NCI-H146 treated with DMSO at 0.1 percent for 48 hours (cell line): ENCODE measurements at regions not wholly inside any gene's neighbourhood (a gene's known extent, or its start where the extent isn't known, plus 50 kb on each side); places are given as distances from the start of the nearest gene placed in this dataset.

Experiments used
- DNase-seq: peaks from one replicate; lab custom pipeline; 2025; ENCODE audit not compliant: unreplicated experiment; lab: John Stamatoyannopoulos, UW

DNA sequence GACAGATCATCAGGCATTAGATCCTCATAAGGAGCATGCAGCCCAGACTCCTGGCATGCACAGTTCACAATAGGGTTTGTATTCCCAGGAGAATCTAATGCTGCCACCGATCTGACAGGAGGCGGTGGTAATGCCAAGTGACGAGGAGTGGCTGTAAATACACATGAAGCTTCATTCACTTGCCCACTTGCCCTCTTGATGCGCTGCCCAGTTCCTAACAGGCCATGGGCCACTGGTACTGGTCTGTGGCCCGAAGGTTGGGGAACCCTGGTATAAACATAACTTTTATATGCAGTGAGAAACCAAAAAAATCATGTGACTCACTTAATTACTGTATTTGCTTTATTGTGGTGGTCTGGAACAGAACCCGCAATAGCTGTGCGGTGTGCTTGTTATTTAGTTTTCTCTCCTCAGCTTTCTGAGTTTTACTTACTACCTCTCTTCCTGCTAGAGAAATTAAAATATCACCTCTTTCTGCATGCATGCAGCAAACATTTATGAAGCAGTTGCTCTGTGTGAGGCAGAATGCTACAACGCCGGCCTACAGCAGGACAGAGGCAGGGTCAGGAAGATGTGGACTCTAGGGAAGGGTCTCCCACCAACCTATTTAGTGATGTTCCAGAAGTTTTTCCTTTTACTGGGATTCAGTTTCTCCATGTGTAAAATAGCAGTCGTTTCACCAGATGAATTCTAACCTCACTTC, 151.3 kb downstream of the MAF start:
- no peak for DNase-seq

DNA sequence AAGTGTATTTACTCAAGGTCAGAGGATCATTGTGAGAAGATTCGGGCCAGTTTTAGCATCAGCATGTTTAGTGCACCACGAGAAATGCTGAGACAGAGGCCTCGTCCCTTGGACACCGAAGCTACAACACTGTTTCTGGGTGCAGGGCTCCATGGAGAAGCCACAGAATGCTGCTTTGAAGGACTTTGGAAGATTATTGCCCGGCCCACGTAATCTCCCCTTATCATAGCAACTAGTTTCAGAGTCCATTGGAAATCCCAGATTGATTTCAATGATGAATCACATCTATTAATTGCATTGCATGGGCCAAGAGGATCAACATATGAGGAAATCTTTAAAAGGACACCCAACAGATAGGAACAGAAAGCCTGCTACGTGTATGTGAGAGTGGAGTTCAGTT, 156.0 kb downstream of the MAF start:
- DNase-seq = no peak

DNA sequence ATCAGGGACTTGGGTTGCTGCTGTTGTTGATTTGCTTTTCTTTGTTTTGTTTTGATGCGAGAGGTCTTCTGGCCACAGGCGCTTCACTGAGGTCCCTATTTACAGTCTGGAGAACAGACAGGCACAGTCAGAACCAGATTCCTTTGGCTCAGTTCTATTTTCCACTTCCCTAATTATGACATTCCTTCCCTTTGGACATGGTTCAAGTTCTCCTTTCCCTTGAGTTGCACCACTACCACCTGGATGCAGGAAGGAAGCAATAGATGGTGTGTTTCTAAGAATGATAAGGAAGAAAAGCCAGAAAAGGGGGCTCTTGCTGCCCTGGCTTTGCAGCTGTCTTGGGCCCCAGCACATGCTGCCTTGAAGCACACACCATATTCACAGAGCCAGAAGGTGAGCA, 160.6 kb downstream of the MAF start:
- DNase-seq = no peak

DNA sequence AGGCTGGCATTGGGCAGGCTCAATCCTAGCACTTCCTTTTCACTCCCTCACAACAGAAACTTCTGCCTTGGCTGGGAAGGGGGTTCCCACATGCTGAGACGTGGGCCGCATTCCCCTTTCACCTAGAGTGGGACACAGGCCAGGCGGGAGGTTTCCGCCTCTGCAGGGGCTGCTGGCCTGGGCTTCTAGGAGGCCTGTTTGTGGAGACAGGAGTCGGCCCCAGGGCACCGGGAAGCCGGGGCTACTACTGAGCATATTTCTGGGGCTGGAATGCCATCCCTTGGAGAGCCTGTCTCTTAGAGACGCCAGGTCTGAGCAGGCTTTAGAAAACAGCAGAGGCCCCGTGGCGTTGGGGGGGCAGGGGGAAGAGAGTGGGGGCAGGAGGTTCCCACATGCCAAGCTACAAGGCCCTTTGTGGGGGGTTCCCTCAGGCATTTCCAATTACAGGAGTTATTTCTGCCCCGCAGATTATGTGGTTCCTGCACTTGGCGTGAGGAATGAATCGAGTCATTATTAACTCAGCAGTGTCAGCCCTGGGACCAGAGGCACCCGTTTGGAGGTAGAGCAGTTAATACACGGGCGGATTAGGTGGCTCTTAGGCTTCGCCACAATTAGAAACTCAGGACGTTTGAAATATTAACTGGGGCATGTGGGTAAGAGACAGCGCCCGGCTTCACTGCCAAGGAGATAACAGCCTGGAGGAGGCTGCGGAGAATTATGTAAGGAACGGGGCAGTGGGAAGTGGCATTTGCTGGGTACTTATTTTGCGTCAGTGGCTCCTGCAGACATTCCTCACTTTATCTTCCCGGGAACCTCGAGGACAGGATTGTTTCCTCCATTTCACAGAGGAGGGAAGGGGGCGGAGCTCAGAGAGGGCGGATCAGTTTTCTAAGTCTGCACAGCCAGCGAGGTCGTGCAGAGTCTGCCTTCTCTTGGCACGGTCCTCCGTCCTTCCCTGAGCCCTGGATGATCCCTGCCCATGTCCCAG, 162.5 kb downstream of the MAF start:
- no peak for DNase-seq

DNA sequence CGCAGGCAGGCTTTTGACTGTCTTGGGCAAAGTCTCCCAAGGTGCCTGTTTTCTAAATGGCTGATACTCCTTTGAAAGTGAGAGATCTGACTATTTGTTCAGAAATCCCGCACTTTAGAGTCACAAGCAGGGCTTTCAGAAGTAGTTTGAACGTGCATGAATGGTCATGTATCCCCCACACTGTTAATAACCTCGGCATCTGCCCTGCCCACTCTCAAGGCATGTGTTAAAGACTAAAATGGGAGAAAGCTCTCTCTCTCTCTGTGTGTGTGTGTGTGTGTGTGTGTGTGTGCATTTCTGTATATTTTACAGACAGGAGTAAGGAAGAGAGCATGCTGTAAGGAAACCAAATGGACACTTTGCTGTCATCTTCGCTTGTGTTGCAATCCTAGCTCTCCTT, 163.7 kb downstream of the MAF start:
- DNase-seq = no peak

DNA sequence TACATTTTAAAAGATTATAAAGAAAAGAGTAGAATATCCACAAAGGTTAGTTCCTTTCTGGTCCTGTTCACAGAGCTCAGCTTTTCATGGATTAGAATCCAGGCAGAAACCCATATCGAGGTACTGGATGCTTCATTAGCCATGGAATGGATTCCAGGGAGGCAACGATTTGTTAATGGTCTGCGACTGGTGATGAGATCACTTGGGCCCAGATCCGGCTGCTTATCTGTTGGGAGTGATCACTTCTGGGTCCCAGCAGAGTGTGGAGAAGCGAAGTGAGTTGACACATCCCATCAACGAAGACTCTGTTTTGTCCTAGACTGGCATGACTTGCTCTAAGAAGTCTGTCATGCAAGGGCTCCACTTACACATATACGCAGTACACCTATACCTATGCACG, 165.8 kb downstream of the MAF start:
- DNase-seq = no peak

DNA sequence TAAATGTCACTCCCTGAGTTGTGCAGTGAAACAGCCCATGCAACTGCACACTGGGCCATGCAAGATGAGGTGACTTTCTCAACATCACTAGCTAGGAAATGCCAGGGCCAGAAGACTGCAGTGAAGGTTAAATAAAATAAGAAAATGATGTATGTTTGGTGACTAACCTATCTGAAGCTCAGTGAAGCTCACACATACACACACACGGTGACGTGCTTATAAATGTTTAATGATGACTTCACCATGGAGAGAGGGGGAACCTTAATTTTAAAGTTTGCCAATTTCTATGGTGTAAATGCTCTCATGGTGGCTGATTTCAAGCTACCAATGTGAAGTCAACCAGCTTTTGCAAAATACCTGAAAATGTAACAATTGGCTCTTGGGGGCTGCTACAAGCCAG, 166.4 kb downstream of the MAF start:
- no peak for DNase-seq

DNA sequence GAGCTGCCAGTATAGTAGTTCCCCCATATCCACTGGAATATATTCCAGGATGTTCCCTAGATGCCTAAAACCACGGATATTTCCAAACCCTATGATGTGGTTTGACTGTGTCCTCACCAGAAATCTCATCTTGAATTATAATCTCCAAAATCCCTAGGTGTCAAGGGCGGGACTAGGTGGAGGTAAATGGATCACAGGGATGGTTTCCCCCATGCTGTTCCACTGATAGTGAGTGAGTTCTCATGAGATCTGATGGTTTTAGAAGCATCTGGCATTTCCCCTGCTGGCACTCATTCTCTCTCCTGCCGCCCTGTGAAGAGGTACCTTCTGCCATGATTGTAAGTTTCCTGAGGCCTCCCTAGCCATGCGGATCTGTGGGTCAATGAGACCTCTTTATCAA, 168.6 kb downstream of the MAF start:
- DNase-seq = no peak

DNA sequence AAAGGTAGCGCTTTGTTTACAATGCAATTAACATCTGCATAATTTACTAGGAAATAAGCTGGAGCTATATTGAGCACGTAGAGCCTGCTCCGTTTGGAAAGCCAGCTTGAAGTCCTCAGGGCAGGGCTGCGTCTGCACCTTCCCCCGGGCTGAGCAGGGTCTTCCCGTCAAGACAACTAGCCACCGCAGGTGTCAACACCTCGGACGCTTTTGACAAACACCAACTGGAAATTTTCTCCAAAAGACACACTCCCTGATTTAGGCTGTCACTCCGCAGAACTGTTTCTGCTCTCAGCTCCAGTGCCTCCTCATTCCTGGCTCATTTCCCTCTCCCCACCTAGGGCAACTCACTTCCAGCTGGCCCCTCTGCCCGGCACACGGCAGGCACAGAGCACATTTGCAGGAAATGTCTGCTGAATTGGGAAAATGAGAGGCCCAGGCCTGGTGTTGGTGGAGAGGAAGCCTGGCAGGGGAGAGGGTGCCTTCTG, 170.3 kb downstream of the MAF start:
- peak; percentile 2 for DNase-seq

DNA sequence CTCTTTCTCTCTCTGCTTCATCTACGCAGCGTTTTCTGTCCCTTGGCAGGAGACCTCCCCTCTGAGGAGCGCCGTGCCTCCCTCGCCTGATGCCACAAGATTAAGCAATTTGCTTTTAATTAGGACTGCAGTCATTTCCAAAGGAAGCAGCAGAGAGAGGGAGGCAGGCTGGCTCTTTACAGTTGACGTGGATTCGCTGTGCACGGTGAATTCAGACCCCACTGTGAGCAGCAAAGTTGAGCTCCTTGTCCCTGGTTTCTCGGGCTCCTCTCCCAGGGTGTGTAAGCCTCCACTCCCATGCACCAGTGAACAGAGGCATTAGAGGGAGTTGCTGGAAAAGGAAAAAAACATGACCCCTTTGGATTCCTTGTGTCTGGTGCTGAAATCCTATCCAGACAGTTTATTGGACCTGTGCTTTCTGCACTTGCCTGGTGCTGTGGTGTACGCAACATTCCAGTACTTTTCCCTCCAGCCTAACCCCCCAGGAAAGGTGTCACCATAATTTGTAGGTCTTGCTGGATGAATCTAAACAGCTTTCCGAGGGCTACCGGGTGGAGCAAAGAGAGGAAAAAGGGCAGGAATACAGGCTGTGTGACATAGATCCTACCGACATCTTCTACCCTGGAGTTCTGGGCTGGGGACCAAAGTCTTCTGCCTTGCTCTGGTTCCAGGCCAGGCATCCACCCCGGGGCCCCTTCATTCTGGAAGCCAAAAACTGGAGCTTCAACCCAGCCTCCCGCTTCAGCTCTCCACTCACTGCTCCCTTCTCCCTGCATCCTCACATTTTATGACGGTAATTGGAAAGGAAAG, 171.0 kb downstream of the MAF start:
- no peak for DNase-seq

DNA sequence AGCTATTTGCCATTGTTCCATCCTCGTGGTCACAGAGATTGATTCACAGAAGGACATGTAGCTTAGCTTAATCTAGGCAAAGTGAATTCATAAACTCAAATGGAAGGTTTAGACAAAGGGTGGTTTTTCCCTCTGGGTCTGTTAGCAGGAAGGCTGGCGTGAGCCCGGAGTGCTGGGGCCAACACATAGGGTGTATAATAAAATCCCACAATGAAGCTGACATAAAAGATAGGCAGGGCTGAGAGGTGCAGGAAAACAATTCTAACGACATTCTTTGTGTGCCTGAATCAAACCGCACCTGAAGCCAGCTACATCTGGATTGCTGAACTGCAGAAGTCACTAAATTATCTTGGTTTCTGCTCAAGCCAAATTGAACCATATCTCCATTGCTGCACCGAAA, 173.9 kb downstream of the MAF start:
- DNase-seq = no peak

DNA sequence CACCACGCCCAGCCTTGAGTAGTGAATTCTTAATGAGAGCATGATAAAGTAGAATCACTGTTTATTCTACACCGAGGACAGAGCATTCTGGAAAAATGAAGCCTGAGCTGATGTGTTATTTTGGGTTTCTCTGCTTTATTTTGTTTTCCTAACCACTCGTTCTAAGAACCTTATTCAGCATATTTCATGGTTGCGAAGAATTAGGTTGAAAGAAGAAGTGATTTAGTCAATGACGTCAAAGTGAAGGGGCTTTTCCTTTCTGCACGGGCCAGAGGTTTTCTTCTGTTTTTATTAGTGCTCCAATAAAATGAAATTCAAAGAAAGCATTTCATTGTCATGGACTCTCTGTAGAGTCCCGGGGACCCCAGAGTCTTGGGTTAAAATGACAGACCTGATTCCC, 178.5 kb downstream of the MAF start:
- no peak for DNase-seq

DNA sequence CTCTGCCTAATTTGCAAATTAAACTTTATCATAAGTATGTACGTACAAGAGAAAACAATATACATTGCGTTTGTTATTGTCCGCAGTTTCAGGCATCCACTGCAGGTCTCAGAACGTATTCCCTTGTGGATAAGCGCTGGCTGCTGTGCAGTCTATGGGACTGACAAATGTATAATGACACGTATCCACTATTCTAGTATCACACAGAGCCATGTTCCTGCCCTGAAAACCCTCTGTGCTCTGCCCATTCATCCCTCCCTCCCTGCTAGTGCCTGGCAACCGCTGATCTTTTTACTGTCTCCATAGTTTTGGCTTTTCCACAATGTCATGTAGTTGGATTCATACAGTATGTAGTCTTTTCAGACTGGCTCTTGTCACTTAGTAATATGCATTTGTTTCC, 179.4 kb downstream of the MAF start:
- no peak for DNase-seq

DNA sequence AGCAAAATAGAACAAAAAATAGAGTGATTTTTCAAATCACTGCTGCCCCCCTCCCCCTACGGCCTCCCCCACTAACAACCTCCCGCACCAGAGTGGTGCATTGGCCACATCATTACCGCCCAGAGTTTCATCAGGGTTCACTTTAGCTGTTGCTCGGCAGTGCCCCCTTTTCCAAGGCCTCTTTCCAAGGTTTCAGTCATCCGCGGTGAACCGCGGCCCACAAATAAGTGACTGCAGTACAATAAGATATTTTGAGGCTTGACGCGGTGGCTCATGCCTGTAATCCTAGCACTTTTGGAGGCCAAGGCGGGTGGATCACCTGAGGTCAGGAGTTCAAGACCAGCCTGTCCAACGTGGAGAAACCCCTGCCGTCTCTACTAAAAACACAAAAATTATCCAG, 180.0 kb downstream of the MAF start:
- no peak for DNase-seq

DNA sequence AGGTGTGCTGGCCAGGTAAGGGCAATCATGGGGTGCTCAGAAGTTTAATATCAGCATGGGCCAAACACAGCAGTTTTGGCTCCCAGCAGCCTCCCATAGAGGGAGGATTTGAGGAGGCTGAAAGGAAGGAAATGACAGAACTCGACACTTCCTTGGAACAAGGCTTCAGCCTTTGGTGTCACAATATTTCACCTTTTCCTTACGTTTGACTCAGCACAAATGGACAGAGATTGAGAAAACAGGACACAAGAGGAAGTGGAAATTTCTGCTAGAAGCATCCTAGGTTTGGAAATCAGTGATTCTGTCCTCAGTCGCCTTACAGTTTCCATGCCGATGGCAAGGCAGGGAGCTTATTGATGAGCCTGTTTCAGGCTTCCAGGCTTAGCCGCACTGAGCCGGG, 181.4 kb downstream of the MAF start:
- no peak for DNase-seq

DNA sequence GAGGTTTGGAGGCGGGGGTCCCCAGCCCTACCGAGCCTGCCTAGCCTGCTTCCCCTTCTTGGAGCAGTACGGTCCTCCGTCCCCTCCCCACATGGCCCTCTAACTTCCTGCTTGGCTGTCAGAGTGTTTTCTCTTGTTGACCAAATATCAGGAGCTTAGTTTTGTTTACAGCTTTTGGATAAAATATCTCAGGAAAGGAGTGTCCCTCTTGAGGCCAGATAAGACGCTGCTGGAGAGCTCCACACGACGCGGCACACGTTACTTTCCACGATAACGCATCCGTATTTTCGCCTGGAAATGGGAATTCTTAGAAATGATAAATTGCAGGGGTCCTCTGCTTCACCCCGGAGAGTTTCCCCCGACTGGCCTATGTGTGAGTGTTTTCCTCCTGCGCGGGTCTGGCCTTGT, 182.9 kb downstream of the MAF start:
- DNase-seq = no peak

DNA sequence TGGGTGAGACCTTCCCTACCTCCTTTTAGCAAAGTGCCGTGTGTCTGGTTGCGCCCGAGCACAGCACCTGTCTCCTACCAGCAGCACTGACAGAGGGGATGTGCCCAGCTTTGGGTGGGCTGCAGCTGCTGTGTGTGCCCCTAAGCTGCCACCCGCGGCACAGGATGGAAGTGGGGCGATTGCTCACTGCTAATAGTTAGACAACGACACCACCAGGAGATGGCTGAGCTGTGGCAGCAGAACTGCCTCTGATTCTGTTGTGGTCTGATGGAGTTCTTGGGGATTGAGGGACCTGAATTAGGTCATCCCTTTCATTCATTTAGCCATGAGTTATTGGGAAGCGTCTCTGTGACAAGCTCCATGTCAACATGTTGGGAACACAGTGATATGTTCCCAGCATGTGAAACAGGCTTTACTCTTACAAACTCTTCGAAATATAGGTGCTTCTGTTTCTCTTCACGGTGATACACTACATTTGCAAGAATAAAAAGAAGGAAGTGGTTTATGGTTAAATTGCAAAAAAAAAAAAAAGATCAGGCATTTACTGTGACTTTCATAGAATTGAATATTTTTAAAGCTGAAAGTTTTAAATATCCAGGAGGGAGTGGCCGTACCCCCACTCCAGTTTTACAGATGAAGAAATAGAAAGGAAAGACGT, 184.4 kb downstream of the MAF start:
- no peak for DNase-seq

DNA sequence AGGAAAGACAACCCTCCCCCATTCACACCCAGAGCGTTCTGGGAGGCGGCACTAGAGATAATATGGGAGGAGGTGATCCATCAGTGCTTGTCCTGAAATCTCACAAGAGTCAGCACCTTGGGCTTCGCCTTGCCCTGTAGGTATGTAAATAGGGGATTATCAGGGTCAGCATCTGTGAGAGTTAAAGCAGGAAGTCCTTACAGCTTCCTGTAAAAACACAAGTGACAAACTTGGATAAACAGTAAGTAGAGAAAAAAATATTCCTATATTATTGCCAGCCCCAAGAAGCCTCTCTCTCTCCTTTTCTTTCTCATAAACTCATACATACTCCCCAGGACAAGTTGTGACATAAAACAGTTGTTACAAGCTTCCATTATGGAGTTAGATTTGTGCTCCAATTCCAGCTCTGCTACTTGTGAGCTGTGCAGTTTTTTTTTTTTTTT, 187.7 kb downstream of the MAF start:
- no peak for DNase-seq

DNA sequence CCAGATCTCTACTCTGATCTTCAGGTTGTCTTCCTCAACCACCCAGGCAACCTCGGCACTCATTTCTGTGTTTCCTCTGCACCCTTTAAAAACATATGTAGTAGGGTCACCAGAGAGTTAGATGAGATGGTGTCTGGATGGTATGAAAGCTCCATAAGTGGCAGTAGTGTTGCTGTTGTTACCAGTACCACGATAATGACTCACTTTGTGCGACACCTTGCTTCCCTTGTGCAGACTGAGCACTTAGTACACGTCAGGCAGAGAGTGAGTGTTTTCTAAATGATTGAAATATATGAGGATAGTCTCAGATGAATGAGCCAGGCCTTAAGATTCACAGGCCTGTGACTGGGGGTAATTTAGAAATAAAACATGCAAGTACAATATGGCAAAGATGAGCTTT, 188.7 kb downstream of the MAF start:
- no peak for DNase-seq

DNA sequence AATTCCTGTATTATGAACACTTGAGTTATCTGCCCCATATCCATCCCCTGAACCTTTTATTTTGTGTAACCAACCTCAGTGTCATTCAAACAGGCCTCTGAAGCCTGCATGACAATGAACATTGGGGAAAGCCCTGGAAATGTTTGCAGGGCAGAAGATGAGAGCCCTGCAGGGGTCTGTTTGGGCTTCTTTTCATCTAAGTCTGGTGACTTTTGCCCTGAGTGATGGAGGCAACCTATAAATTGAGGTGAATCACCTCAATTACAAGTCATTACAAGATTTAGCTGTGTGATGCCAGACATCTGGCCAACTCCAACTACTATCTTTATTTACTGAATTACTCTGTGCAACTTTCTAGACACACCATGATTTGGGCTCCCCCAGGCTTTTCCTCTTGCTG, 189.2 kb downstream of the MAF start:
- no peak for DNase-seq

DNA sequence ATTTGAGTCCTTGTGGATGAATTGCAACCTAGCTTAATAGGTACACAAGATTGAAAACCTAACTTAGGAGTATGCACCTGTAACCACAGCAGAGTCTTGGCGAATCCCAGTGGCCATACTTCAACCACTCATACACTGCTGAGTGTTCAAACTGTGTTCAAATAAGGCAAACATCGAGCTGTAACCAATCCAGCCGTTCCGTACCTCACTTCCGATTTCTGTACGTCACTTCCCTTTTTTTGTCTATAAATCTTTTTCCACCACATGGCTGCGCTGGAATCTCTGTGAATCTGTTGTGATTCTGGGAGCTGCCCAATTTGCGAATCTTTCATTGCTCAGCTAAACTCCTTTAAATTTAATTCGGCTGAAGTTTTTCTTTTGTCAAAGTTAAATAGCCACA, 190.6 kb downstream of the MAF start:
- no peak for DNase-seq
